ENCODE measurements at regions not wholly inside any gene's neighbourhood (a gene's known extent, or its start where the extent isn't known, plus 50 kb on each side); places are given as distances from the start of the nearest gene placed in this dataset.
A peak's percentile ranks its signal among the peaks of the same experiment; 100 is the strongest.

DNA sequence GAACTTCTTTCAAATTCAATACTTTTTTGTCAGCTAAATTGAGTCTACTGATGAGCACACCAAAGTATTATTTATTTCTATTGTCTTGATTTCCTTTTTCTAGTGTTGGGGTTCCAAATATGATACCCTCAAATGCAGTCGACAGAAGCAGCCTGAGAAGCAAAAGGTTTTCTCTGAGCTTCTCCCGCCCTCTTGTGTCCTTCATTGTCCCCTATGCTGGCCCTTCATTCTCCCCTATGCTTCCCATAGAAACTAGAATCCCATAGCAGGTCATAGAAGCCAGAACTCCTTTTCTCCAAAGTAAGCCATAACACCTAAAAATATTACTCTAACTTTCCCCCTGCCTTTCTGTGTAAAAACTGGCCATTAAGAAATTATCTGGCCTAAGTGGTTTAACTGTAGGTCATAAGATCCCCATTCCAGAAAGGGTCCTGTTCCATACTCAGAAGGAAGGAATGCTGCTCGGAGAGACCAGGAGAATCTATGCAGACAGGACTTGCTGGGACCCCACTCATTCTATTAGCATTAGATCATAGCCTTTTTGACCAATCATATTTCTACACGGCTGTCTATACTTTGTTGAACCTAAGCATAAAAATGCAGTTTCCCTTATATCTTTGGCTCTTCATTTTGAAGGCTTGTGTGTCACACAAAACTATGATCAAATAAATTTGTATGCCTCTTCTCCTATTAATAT, 764.6 kb upstream of the PKDCC start:
- Histone ChIP-seq H2AK5ac (ENCODE audit: low read depth, low read length) (no peak overlapping the region), H3K23ac (ENCODE audit: low read depth, low read length, poor library complexity) (no peak overlapping the region), H3K9ac (ENCODE audit: low read depth, low read length, poor library complexity) (no peak overlapping the region), H3K27ac (replicated peaks; ENCODE audit: low read length) (no peak overlapping the region), H3K14ac (ENCODE audit: low read length) (no peak overlapping the region), H2BK5ac (ENCODE audit: low read length) (no peak overlapping the region), H3K4ac (ENCODE audit: low read length) (no peak overlapping the region), H3K36me3 (replicated peaks in 1 of 2; ENCODE audit: control insufficient read depth in 2 of 2, insufficient read depth in 2 of 2, low read length in 2 of 2) (no peaks in the 10 kb centered on the region), H2BK12ac (ENCODE audit: low read length) (no peak overlapping the region), H2BK120ac (ENCODE audit: low read depth, low read length) (no peak overlapping the region), H3K27me3 (ENCODE audit: control insufficient read depth in 3 of 3, insufficient read depth in 3 of 3, low read depth in 1 of 3, low read length in 3 of 3) (no peaks in the 10 kb centered on the region), H4K8ac (ENCODE audit: low read depth, low read length) (no peak overlapping the region), H2BK15ac (ENCODE audit: low read length) (no peak overlapping the region), H3K4me3 (ENCODE audit: low read length in 2 of 2) (no peak overlapping the region), H3K9me3 (replicated peaks in 1 of 2; ENCODE audit: control insufficient read depth in 2 of 2, insufficient read depth in 1 of 2, low read depth in 1 of 2, low read length in 2 of 2) (no peaks in the 10 kb centered on the region), H3K79me1 (ENCODE audit: low read depth, low read length) (no peaks in the 10 kb centered on the region), H4K91ac (ENCODE audit: low read depth, low read length, poor library complexity) (no peak overlapping the region), H3K4me2 (ENCODE audit: insufficient read depth, low read length, poor library complexity, severe bottlenecking) (no peak overlapping the region), H3K4me1 (ENCODE audit: control insufficient read depth in 2 of 2, insufficient read depth in 1 of 2, low read depth in 1 of 2, low read length in 2 of 2) (no peaks in the 10 kb centered on the region), H3K18ac (ENCODE audit: low read length) (no peak overlapping the region), H2AFZ (ENCODE audit: low read length) (no peak overlapping the region)
- WGBS, 2 donors (ENCODE audit: extremely low coverage in 2 of 2, insufficient read length in 2 of 2, insufficient replicate concordance in 1 of 2): no CpG with 5 or more reads among the region's 4 CpGs
- DNase-seq (ENCODE audit: low spot score): no peak

DNA sequence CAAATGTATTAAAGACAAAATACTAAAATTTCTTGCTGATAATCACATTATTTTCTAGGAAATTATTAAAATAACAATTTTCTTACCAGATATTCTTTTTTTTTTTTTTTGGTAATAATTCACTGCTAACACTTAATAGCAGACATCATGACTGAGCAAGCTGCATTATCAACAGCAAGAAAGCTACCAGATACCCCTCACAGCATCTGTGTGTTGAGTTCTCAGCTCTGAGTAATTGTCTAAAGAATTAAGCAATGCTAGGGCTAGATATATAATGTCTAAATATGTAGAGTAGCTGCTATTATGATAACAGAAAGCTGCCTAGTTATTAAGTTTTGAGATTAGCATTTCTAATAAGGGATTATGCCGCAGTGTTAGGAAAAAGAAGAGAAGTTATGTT, 754.3 kb upstream of the PKDCC start:
- H3K4me2 ChIP-seq (ENCODE audit: insufficient read depth, low read length, poor library complexity, severe bottlenecking): no peak overlapping the region
- no peak overlapping the region for H3K9ac ChIP-seq (ENCODE audit: low read depth, low read length, poor library complexity)
- no peak overlapping the region for H3K23ac ChIP-seq (ENCODE audit: low read depth, low read length, poor library complexity)
- H3K9me3 ChIP-seq (replicated peaks in 1 of 2; ENCODE audit: control insufficient read depth in 2 of 2, insufficient read depth in 1 of 2, low read depth in 1 of 2, low read length in 2 of 2): no peaks in the 10 kb centered on the region
- no peak overlapping the region for H3K18ac ChIP-seq (ENCODE audit: low read length)
- no peak overlapping the region for H3K27ac ChIP-seq (replicated peaks; ENCODE audit: low read length)
- no peak overlapping the region for H2BK15ac ChIP-seq (ENCODE audit: low read length)
- no peaks in the 10 kb centered on the region for H3K4me1 ChIP-seq (ENCODE audit: control insufficient read depth in 2 of 2, insufficient read depth in 1 of 2, low read depth in 1 of 2, low read length in 2 of 2)
- H3K14ac ChIP-seq (ENCODE audit: low read length): no peak overlapping the region
- no peaks in the 10 kb centered on the region for H3K27me3 ChIP-seq (ENCODE audit: control insufficient read depth in 3 of 3, insufficient read depth in 3 of 3, low read depth in 1 of 3, low read length in 3 of 3)
- H3K4me3 ChIP-seq (ENCODE audit: low read length in 2 of 2): no peak overlapping the region
- H4K8ac ChIP-seq (ENCODE audit: low read depth, low read length): no peak overlapping the region
- no peak overlapping the region for H4K91ac ChIP-seq (ENCODE audit: low read depth, low read length, poor library complexity)
- no peak overlapping the region for H3K4ac ChIP-seq (ENCODE audit: low read length)
- no peak overlapping the region for H2BK120ac ChIP-seq (ENCODE audit: low read depth, low read length)
- no peak overlapping the region for H2BK12ac ChIP-seq (ENCODE audit: low read length)
- WGBS, 2 donors (ENCODE audit: extremely low coverage in 2 of 2, insufficient read length in 2 of 2, insufficient replicate concordance in 1 of 2): no CpG with 5 or more reads among the region's 1 CpG
- no peak overlapping the region for H2AK5ac ChIP-seq (ENCODE audit: low read depth, low read length)
- no peaks in the 10 kb centered on the region for H3K79me1 ChIP-seq (ENCODE audit: low read depth, low read length)
- H2BK5ac ChIP-seq (ENCODE audit: low read length): no peak overlapping the region
- DNase-seq (ENCODE audit: low spot score): no peak
- no peak overlapping the region for H2AFZ ChIP-seq (ENCODE audit: low read length)
- H3K36me3 ChIP-seq (replicated peaks in 1 of 2; ENCODE audit: control insufficient read depth in 2 of 2, insufficient read depth in 2 of 2, low read length in 2 of 2): no peaks in the 10 kb centered on the region

GRCh38 chr2:41294331-41294730, 753.5 kb upstream of the PKDCC start:
- Histone ChIP-seq H3K4me1 (ENCODE audit: control insufficient read depth in 2 of 2, insufficient read depth in 1 of 2, low read depth in 1 of 2, low read length in 2 of 2) (no peaks in the 10 kb centered on the region), H3K4me3 (ENCODE audit: low read length in 2 of 2) (no peak overlapping the region), H2BK120ac (ENCODE audit: low read depth, low read length) (no peak overlapping the region), H3K36me3 (replicated peaks in 1 of 2; ENCODE audit: control insufficient read depth in 2 of 2, insufficient read depth in 2 of 2, low read length in 2 of 2) (no peaks in the 10 kb centered on the region), H4K8ac (ENCODE audit: low read depth, low read length) (no peak overlapping the region), H3K4me2 (ENCODE audit: insufficient read depth, low read length, poor library complexity, severe bottlenecking) (no peak overlapping the region), H2BK12ac (ENCODE audit: low read length) (no peak overlapping the region), H3K14ac (ENCODE audit: low read length) (no peak overlapping the region), H3K27me3 (ENCODE audit: control insufficient read depth in 3 of 3, insufficient read depth in 3 of 3, low read depth in 1 of 3, low read length in 3 of 3) (no peaks in the 10 kb centered on the region), H3K79me1 (ENCODE audit: low read depth, low read length) (no peaks in the 10 kb centered on the region), H3K23ac (ENCODE audit: low read depth, low read length, poor library complexity) (no peak overlapping the region), H3K27ac (replicated peaks; ENCODE audit: low read length) (no peak overlapping the region), H2BK15ac (ENCODE audit: low read length) (no peak overlapping the region), H4K91ac (ENCODE audit: low read depth, low read length, poor library complexity) (no peak overlapping the region), H2AFZ (ENCODE audit: low read length) (no peak overlapping the region), H3K4ac (ENCODE audit: low read length) (no peak overlapping the region), H3K9me3 (replicated peaks in 1 of 2; ENCODE audit: control insufficient read depth in 2 of 2, insufficient read depth in 1 of 2, low read depth in 1 of 2, low read length in 2 of 2) (no peaks in the 10 kb centered on the region), H3K9ac (ENCODE audit: low read depth, low read length, poor library complexity) (no peak overlapping the region), H2BK5ac (ENCODE audit: low read length) (no peak overlapping the region), H2AK5ac (ENCODE audit: low read depth, low read length) (no peak overlapping the region), H3K18ac (ENCODE audit: low read length) (no peak overlapping the region)
- DNase-seq (ENCODE audit: low spot score): peak; percentile 21
- no CpG with 5 or more reads among the region's 3 CpGs for WGBS, 2 donors (ENCODE audit: extremely low coverage in 2 of 2, insufficient read length in 2 of 2, insufficient replicate concordance in 1 of 2)

GRCh38 chr2:41313082-41313481, 734.7 kb upstream of the PKDCC start:
- no peak for DNase-seq (ENCODE audit: low spot score)
- Histone ChIP-seq H2AFZ (ENCODE audit: low read length) (no peak overlapping the region), H4K8ac (ENCODE audit: low read depth, low read length) (no peak overlapping the region), H2BK15ac (ENCODE audit: low read length) (no peak overlapping the region), H3K9ac (ENCODE audit: low read depth, low read length, poor library complexity) (no peak overlapping the region), H3K18ac (ENCODE audit: low read length) (no peak overlapping the region), H3K4me2 (ENCODE audit: insufficient read depth, low read length, poor library complexity, severe bottlenecking) (no peak overlapping the region), H3K4me1 (ENCODE audit: control insufficient read depth in 2 of 2, insufficient read depth in 1 of 2, low read depth in 1 of 2, low read length in 2 of 2) (no peaks in the 10 kb centered on the region), H3K36me3 (replicated peaks in 1 of 2; ENCODE audit: control insufficient read depth in 2 of 2, insufficient read depth in 2 of 2, low read length in 2 of 2) (no peaks in the 10 kb centered on the region), H2AK5ac (ENCODE audit: low read depth, low read length) (no peak overlapping the region), H3K14ac (ENCODE audit: low read length) (no peak overlapping the region), H2BK120ac (ENCODE audit: low read depth, low read length) (no peak overlapping the region), H3K4me3 (ENCODE audit: low read length in 2 of 2) (no peak overlapping the region), H3K27ac (replicated peaks; ENCODE audit: low read length) (no peak overlapping the region), H3K4ac (ENCODE audit: low read length) (no peak overlapping the region), H4K91ac (ENCODE audit: low read depth, low read length, poor library complexity) (no peak overlapping the region), H3K23ac (ENCODE audit: low read depth, low read length, poor library complexity) (no peak overlapping the region), H3K79me1 (ENCODE audit: low read depth, low read length) (no peaks in the 10 kb centered on the region), H3K27me3 (ENCODE audit: control insufficient read depth in 3 of 3, insufficient read depth in 3 of 3, low read depth in 1 of 3, low read length in 3 of 3) (no peaks in the 10 kb centered on the region), H2BK5ac (ENCODE audit: low read length) (no peak overlapping the region), H2BK12ac (ENCODE audit: low read length) (no peak overlapping the region), H3K9me3 (replicated peaks in 1 of 2; ENCODE audit: control insufficient read depth in 2 of 2, insufficient read depth in 1 of 2, low read depth in 1 of 2, low read length in 2 of 2) (no peaks in the 10 kb centered on the region)
- WGBS, 2 donors (ENCODE audit: extremely low coverage in 2 of 2, insufficient read length in 2 of 2, insufficient replicate concordance in 1 of 2): no CpG with 5 or more reads among the region's 1 CpG
